ENCODE measurements at regions not wholly inside any gene's neighbourhood (a gene's known extent, or its start where the extent isn't known, plus 50 kb on each side); places are given as distances from the start of the nearest gene placed in this dataset.

DNA sequence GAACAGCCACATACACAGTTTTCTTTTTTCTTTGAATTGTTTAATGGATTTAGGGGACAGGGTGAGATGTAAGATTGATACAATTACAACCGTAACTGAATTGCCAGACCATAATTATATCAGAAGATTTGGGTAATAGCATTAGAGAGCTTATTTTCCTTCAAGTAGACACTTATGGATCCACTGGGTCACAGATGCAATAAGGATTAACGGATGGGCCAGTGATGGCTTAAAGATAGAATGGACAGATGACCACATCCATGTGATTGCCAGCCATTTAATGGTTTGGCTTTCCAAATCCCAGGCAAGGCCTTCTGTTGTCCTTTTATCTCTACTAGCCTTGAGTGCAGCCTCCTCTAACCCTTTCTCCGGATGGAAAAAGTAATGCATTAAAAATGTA, 94.7 kb upstream of the NUDT12 start:
- in situ Hi-C loops (cut with HindIII; ENCODE audit: low sequenced_read_pairs) = no loop called here
- no peak overlapping the region for H3K4me3 ChIP-seq (ENCODE audit: low read depth, low read length)
- no peak for DNase-seq (ENCODE audit: low read depth)
- TF ChIP-seq, protein P1, sequence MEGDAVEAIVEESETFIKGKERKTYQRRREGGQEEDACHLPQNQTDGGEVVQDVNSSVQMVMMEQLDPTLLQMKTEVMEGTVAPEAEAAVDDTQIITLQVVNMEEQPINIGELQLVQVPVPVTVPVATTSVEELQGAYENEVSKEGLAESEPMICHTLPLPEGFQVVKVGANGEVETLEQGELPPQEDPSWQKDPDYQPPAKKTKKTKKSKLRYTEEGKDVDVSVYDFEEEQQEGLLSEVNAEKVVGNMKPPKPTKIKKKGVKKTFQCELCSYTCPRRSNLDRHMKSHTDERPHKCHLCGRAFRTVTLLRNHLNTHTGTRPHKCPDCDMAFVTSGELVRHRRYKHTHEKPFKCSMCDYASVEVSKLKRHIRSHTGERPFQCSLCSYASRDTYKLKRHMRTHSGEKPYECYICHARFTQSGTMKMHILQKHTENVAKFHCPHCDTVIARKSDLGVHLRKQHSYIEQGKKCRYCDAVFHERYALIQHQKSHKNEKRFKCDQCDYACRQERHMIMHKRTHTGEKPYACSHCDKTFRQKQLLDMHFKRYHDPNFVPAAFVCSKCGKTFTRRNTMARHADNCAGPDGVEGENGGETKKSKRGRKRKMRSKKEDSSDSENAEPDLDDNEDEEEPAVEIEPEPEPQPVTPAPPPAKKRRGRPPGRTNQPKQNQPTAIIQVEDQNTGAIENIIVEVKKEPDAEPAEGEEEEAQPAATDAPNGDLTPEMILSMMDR (IDR thresholded peaks at IDR 0.05; ENCODE audit: low read depth, low read length, missing control alignments) = no peak

GRCh38 chr5:103648086-103648485, 85.5 kb upstream of the NUDT12 start:
- TF ChIP-seq, protein P1 (IDR thresholded peaks at IDR 0.05; ENCODE audit: low read depth, low read length, missing control alignments) = peak; percentile 16
- DNase-seq (ENCODE audit: low read depth) = no peak
- no peak overlapping the region for H3K4me3 ChIP-seq (ENCODE audit: low read depth, low read length)
- in situ Hi-C loops (cut with HindIII; ENCODE audit: low sequenced_read_pairs) = no loop called here

GRCh38 chr5:103646698-103647614, 84.4 kb upstream of the NUDT12 start:
- no peak overlapping the region for H3K4me3 ChIP-seq (ENCODE audit: low read depth, low read length)
- in situ Hi-C loops (cut with HindIII; ENCODE audit: low sequenced_read_pairs) = no loop called here
- no peak for DNase-seq (ENCODE audit: low read depth)
- TF ChIP-seq, protein P1 (IDR thresholded peaks at IDR 0.05; ENCODE audit: low read depth, low read length, missing control alignments) = no peak

- DNase-seq (ENCODE audit: low read depth) = no peak
- in situ Hi-C loops (cut with HindIII; ENCODE audit: low sequenced_read_pairs) = no loop called here
- no peak overlapping the region for H3K4me3 ChIP-seq (ENCODE audit: low read depth, low read length)
- TF ChIP-seq, protein P1 (IDR thresholded peaks at IDR 0.05; ENCODE audit: low read depth, low read length, missing control alignments) = no peak
These were observed 83.2 kb upstream of the NUDT12 start for GRCh38 chr5:103645816-103646215.

DNA sequence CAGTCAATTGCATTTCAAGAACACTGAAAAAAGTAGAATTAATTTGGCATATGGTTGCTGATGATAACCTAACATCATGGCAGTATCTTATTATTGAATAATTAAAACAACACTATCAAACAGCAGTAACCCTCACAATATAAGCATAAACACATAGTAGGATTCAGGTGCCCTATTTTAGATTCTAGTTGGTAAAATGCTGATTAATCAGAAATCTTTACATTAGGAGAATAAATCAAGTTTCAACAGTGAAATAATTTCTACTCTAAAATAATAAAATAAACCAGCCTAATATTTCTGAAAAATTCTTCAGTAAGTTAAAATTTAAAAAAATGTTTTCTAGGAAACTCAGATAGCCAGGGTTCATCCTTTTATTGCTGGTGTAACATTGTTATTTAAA, 76.4 kb upstream of the NUDT12 start:
- TF ChIP-seq, protein P1 (IDR thresholded peaks at IDR 0.05; ENCODE audit: low read depth, low read length, missing control alignments) = no peak
- no peak for DNase-seq (ENCODE audit: low read depth)
- in situ Hi-C loops (cut with HindIII; ENCODE audit: low sequenced_read_pairs) = no loop called here
- H3K4me3 ChIP-seq (ENCODE audit: low read depth, low read length) = no peak overlapping the region

DNA sequence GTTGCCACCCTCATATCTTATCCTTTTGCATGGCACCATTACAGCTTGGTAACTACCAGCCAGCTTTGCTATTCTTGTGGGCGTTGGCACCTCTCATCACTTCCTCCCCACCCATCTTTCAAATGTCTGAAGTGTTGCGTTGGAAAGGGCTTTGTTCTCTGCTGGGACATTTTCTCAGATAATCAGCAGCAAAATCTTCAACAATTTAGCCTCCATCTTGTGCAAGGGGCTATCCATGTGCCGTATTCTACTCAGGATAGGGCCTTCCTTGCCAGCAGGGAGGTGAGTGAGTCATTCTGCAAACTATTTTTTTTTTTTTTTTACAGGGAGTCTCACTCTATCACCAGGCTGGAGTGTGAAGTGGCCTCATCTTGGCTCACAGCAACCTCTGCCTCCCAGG, 62.1 kb upstream of the NUDT12 start:
- H3K4me3 ChIP-seq (ENCODE audit: low read depth, low read length) = no peak overlapping the region
- DNase-seq (ENCODE audit: low read depth) = peak; percentile 4
- TF ChIP-seq, protein P1 (IDR thresholded peaks at IDR 0.05; ENCODE audit: low read depth, low read length, missing control alignments) = no peak
- in situ Hi-C loops (cut with HindIII; ENCODE audit: low sequenced_read_pairs) = no loop called here
